ENCODE measurements at regions not wholly inside any gene's neighbourhood (a gene's known extent, or its start where the extent isn't known, plus 50 kb on each side); places are given as distances from the start of the nearest gene placed in this dataset.

- no TSS peak for BruUV-seq (replicated peaks)
- Histone ChIP-seq H4K20me1 (ENCODE audit: insufficient read depth, low read length) (no peaks in the 10 kb centered on the region), H3K9me3 (ENCODE audit: low read length) (no peaks in the 10 kb centered on the region), H3K27ac (ENCODE audit: low read depth, low read length, poor library complexity, severe bottlenecking) (no peak overlapping the region), H3K4me3 (ENCODE audit: low read depth, low read length, poor library complexity, severe bottlenecking) (no peak overlapping the region), H3K36me3 (ENCODE audit: insufficient read depth, low read length) (no peaks in the 10 kb centered on the region), H3K4me1 (ENCODE audit: insufficient read depth, low read length, poor library complexity, severe bottlenecking) (no peaks in the 10 kb centered on the region), H3K4me2 (ENCODE audit: low read length) (no peak overlapping the region), H3K79me2 (ENCODE audit: insufficient read depth, low read depth, low read length) (no peaks in the 10 kb centered on the region), H2AFZ (ENCODE audit: low read length) (no peak overlapping the region), H3K9me2 (ENCODE audit: insufficient read depth, low read length) (no peaks in the 10 kb centered on the region)
- DNase-seq (ENCODE audit: low spot score): no peak
- TF ChIP-seq CTCF (conservative IDR thresholded peaks at IDR 0.05; ENCODE audit: low read length) (no peak), EZH2phosphoT487 (IDR thresholded peaks at IDR 0.05; ENCODE audit: borderline replicate concordance, low read depth, low read length) (no peak)
- ChIA-PET CTCF (ENCODE audit: unreplicated experiment) (no interaction called here), POLR2A (no interaction called here)
- intact Hi-C loops (cut with micrococcal nuclease; ENCODE audit: unreplicated experiment): no loop called here
These were observed 630.0 kb upstream of the RGS18 start for GRCh38 chr1:191528275-191528674.

- no peak for DNase-seq (ENCODE audit: low spot score)
- ChIA-PET CTCF (ENCODE audit: unreplicated experiment) (no interaction called here), POLR2A (no interaction called here)
- Histone ChIP-seq H3K9me3 (ENCODE audit: low read length) (no peaks in the 10 kb centered on the region), H3K4me2 (ENCODE audit: low read length) (no peak overlapping the region), H3K4me1 (ENCODE audit: insufficient read depth, low read length, poor library complexity, severe bottlenecking) (no peaks in the 10 kb centered on the region), H3K4me3 (ENCODE audit: low read depth, low read length, poor library complexity, severe bottlenecking) (no peak overlapping the region), H3K36me3 (ENCODE audit: insufficient read depth, low read length) (no peaks in the 10 kb centered on the region), H2AFZ (ENCODE audit: low read length) (no peak overlapping the region), H3K27ac (ENCODE audit: low read depth, low read length, poor library complexity, severe bottlenecking) (no peak overlapping the region), H3K79me2 (ENCODE audit: insufficient read depth, low read depth, low read length) (no peaks in the 10 kb centered on the region), H3K9me2 (ENCODE audit: insufficient read depth, low read length) (no peaks in the 10 kb centered on the region), H4K20me1 (ENCODE audit: insufficient read depth, low read length) (no peaks in the 10 kb centered on the region)
- no TSS peak for BruUV-seq (replicated peaks)
- TF ChIP-seq CTCF (conservative IDR thresholded peaks at IDR 0.05; ENCODE audit: low read length) (no peak), EZH2phosphoT487 (IDR thresholded peaks at IDR 0.05; ENCODE audit: borderline replicate concordance, low read depth, low read length) (no peak)
- intact Hi-C loops (cut with micrococcal nuclease; ENCODE audit: unreplicated experiment): no loop called here
These were observed 627.3 kb upstream of the RGS18 start for GRCh38 chr1:191530928-191531327.

- Histone ChIP-seq H3K9me3 (ENCODE audit: low read length) (no peaks in the 10 kb centered on the region), H3K4me3 (ENCODE audit: low read depth, low read length, poor library complexity, severe bottlenecking) (no peak overlapping the region), H3K27ac (ENCODE audit: low read depth, low read length, poor library complexity, severe bottlenecking) (no peak overlapping the region), H3K4me1 (ENCODE audit: insufficient read depth, low read length, poor library complexity, severe bottlenecking) (no peaks in the 10 kb centered on the region), H3K79me2 (ENCODE audit: insufficient read depth, low read depth, low read length) (no peaks in the 10 kb centered on the region), H2AFZ (ENCODE audit: low read length) (no peak overlapping the region), H4K20me1 (ENCODE audit: insufficient read depth, low read length) (no peaks in the 10 kb centered on the region), H3K4me2 (ENCODE audit: low read length) (no peak overlapping the region), H3K9me2 (ENCODE audit: insufficient read depth, low read length) (no peaks in the 10 kb centered on the region), H3K36me3 (ENCODE audit: insufficient read depth, low read length) (no peaks in the 10 kb centered on the region)
- TF ChIP-seq EZH2phosphoT487 (IDR thresholded peaks at IDR 0.05; ENCODE audit: borderline replicate concordance, low read depth, low read length): no peak
- no peak for TF ChIP-seq CTCF (conservative IDR thresholded peaks at IDR 0.05; ENCODE audit: low read length)
- CTCF ChIA-PET (ENCODE audit: unreplicated experiment): no interaction called here
- intact Hi-C loops (cut with micrococcal nuclease; ENCODE audit: unreplicated experiment): no loop called here
- DNase-seq (ENCODE audit: low spot score): no peak
- no TSS peak for BruUV-seq (replicated peaks)
- POLR2A ChIA-PET: no interaction called here
These were observed 625.0 kb upstream of the RGS18 start for GRCh38 chr1:191533254-191533653.

Data from OCI-LY7 (cell line).